SK-N-SH (cell line): ENCODE measurements at regions not wholly inside any gene's neighbourhood (a gene's known extent, or its start where the extent isn't known, plus 50 kb on each side); places are given as distances from the start of the nearest gene placed in this dataset.

Experiments
- CTCF ChIA-PET: fragments of 300-600, 350-600 bp; formaldehyde crosslinking; extraction: SDS; loops from one replicate; lab custom pipeline; 2021; lab: Yijun Ruan, JAX
- POLR2A ChIA-PET: fragments of 350-600 bp; sonication (Branson Sonifier 250); formaldehyde crosslinking; extraction: SDS; loops from one replicate; lab custom pipeline; 2020; ENCODE audit warnings: antibody characterized with exemption, inconsistent platforms; lab: Yijun Ruan, JAX
- DNase-seq: peaks from one replicate; pipeline ENCODE4 v3.0.0; 2012
- H2AFZ ChIP-seq: fragments of 200-600 bp; sonication (generic); 2 replicates; pipeline ENCODE4 v1.8.1; 2016; ENCODE audit warnings: antibody characterized with exemption, mild to moderate bottlenecking, low read depth
- H3F3A ChIP-seq: fragments of 200-600 bp; sonication (generic); replicated peaks from 2 replicates; pipeline ENCODE3; 2016; ENCODE audit warnings: antibody characterized with exemption, mild to moderate bottlenecking; ENCODE audit not compliant: insufficient read depth
- H3K27ac ChIP-seq, 2 experiments: fragments of 200-500 bp in 1 of 2; fragments of 200-600 bp in 1 of 2; sonication (Bioruptor generic) in 1 of 2; sonication (generic), shearing (Covaris generic) in 1 of 2; 2 replicates each; pipeline versions ENCODE4 v1.5.1 to v1.6.1; 2014 to 2016; ENCODE audit warnings: low read depth in 2 of 2, inconsistent platforms in 1 of 2, low read length in 1 of 2, mild to moderate bottlenecking in 1 of 2, mixed read lengths in 1 of 2
- H3K27me3 ChIP-seq: fragments of 200-600 bp; sonication (generic), shearing (Covaris generic); 2 replicates; pipeline ENCODE4 v1.6.1; 2016; ENCODE audit warnings: mixed run types; ENCODE audit not compliant: insufficient read depth
- H3K36me3 ChIP-seq, 2 experiments: fragments of 200-500 bp in 1 of 2; fragments of 200-600 bp in 1 of 2; sonication (Bioruptor generic) in 1 of 2; sonication (generic) in 1 of 2; replicated peaks in 1 of 2; 2 replicates each; pipeline versions ENCODE3 to v1.5.1; 2014 to 2016; ENCODE audit warnings: low read length in 1 of 2, mild to moderate bottlenecking in 1 of 2; ENCODE audit not compliant: insufficient read depth in 2 of 2, control insufficient read depth in 1 of 2
- H3K4me1 ChIP-seq, 2 experiments: fragments of 200-500 bp in 1 of 2; fragments of 200-600 bp in 1 of 2; sonication (Bioruptor generic) in 1 of 2; sonication (generic), shearing (Covaris generic) in 1 of 2; 2 replicates each; pipeline versions ENCODE4 v1.5.1 to v1.6.1; 2014 to 2016; ENCODE audit warnings: low read depth in 1 of 2, low read length in 1 of 2, mixed run types in 1 of 2; ENCODE audit not compliant: insufficient read depth in 2 of 2, control insufficient read depth in 1 of 2
- H3K4me2 ChIP-seq: fragments of 200-600 bp; sonication (generic), shearing (Covaris generic); 2 replicates; pipeline ENCODE4 v1.6.1; 2017; ENCODE audit warnings: mixed run types
- H3K4me3 ChIP-seq, 2 experiments: fragments of 200-500 bp in 1 of 2; fragments of 200-600 bp in 1 of 2; sonication (Bioruptor generic) in 1 of 2; sonication (generic), shearing (Covaris generic) in 1 of 2; 2 replicates each; pipeline versions ENCODE4 v1.5.1 to v1.8.1; 2014 to 2016; ENCODE audit warnings: low read depth in 2 of 2, inconsistent platforms in 1 of 2, low read length in 1 of 2, mild to moderate bottlenecking in 1 of 2, mixed read lengths in 1 of 2, moderate library complexity in 1 of 2
- H3K79me2 ChIP-seq: fragments of 200-600 bp; sonication (generic); 2 replicates; pipeline ENCODE4 v1.8.1; 2017; ENCODE audit warnings: mild to moderate bottlenecking; ENCODE audit not compliant: insufficient read depth
- H3K9ac ChIP-seq: fragments of 200-600 bp; sonication (generic); 2 replicates; pipeline ENCODE4 v1.6.1; 2017; ENCODE audit warnings: mixed run types
- H3K9me2 ChIP-seq: fragments of 200-600 bp; sonication (generic); 2 replicates; pipeline ENCODE4 v1.6.1; 2017; ENCODE audit warnings: mixed run types
- H3K9me3 ChIP-seq: fragments of 200-600 bp; sonication (generic); 2 replicates; pipeline ENCODE4 v1.6.1; 2017; ENCODE audit warnings: mixed run types, mild to moderate bottlenecking, moderate library complexity
- H4K20me1 ChIP-seq: fragments of 200-600 bp; sonication (generic); 2 replicates; pipeline ENCODE4 v1.6.1; 2017; ENCODE audit warnings: mild to moderate bottlenecking, mixed run types; ENCODE audit not compliant: insufficient read depth
- CHD2 ChIP-seq: fragments of 150-350 bp; IDR thresholded peaks from 2 replicates; pipeline ENCODE4 v1.6.1; 2018; ENCODE audit warnings: low read length; ENCODE audit not compliant: partially characterized antibody
- EP300 ChIP-seq, 2 experiments: IDR thresholded peaks; 2 replicates each; pipeline versions ENCODE4 v1.4.0 to v1.6.1; 2012; ENCODE audit warnings: borderline replicate concordance in 1 of 2, low read depth in 1 of 2, low read length in 1 of 2
- FOSL2 ChIP-seq: IDR thresholded peaks from 2 replicates; pipeline ENCODE4 v1.4.0; 2012; ENCODE audit warnings: low read depth, mild to moderate bottlenecking, moderate library complexity, borderline replicate concordance
- FOXJ3 ChIP-seq: sonication (generic); formaldehyde crosslinking; IDR thresholded peaks from 2 replicates; pipeline ENCODE4 v1.5.1; 2020; ENCODE audit warnings: mild to moderate bottlenecking, missing genetic modification reagents
- GATA2 ChIP-seq: sonication (generic); formaldehyde crosslinking; IDR thresholded peaks from 2 replicates; pipeline ENCODE4 v1.5.0; 2020; ENCODE audit warnings: mild to moderate bottlenecking, missing genetic modification reagents
- MXI1 ChIP-seq: IDR thresholded peaks from 2 replicates; pipeline ENCODE4 v1.6.1; 2012; ENCODE audit warnings: mild to moderate bottlenecking, low read depth, low read length, improper control_type of control experiment
- POLR2AphosphoS5 ChIP-seq: IDR thresholded peaks from 2 replicates; pipeline ENCODE4 v1.6.1; 2012; ENCODE audit warnings: low read depth, low read length
- RFX5 ChIP-seq: IDR thresholded peaks from 2 replicates; pipeline ENCODE4 v1.6.1; 2012; ENCODE audit warnings: mild to moderate bottlenecking, improper control_type of control experiment, low read length
- TCF12 ChIP-seq: IDR thresholded peaks from 2 replicates; pipeline ENCODE4 v1.4.0; 2012
- TEAD4 ChIP-seq: IDR thresholded peaks from 2 replicates; pipeline ENCODE4 v1.4.0; 2012; ENCODE audit warnings: mild to moderate bottlenecking, borderline replicate concordance; ENCODE audit not compliant: insufficient read depth
- YY1 ChIP-seq: IDR thresholded peaks from 2 replicates; pipeline ENCODE4 v1.4.0; 2012; ENCODE audit warnings: low read depth, mild to moderate bottlenecking
- WGBS: methylation state at CpG from one replicate; pipeline ENCODE4 v1.1.6; 2017; ENCODE audit warnings: low lambda C conversion rate; 5-methylcytosine and 5-hydroxymethylcytosine counted together
- TF ChIP-seq, protein P1 (sequence below): fragments of 200-600 bp; sonication (generic); IDR thresholded peaks from 2 replicates; pipeline ENCODE4 v1.6.1; 2017; ENCODE audit warnings: antibody characterized with exemption, mild to moderate bottlenecking, moderate library complexity
- TF ChIP-seq, protein P2 (sequence below): IDR thresholded peaks from 2 replicates; pipeline ENCODE4 v1.4.0; 2012; ENCODE audit warnings: low read depth
- TF ChIP-seq, protein P3 (sequence below): IDR thresholded peaks from 2 replicates; pipeline ENCODE4 v1.4.0; 2012; ENCODE audit warnings: low read depth, borderline replicate concordance

DNA sequence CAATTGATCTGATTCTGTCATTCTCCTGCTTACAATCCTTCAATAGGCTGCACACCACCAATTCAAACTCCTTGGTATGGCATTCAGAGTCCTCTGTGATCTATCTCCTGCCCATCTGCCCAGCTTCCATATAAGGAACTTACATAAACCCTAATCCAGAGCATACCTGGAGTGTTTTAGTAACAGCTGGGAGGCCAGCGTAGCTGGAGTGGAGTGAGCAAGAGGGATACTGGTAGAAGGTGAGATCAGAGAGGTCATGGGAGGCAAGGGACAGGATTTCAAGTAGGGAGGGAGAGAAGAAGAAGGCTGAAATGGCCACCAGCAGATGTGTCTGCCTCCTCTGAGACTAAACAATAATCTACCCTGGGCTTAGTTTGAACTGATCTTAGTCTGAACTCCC is 288.5 kb downstream of the MEF2C start (continued):
- TF ChIP-seq, protein P1, sequence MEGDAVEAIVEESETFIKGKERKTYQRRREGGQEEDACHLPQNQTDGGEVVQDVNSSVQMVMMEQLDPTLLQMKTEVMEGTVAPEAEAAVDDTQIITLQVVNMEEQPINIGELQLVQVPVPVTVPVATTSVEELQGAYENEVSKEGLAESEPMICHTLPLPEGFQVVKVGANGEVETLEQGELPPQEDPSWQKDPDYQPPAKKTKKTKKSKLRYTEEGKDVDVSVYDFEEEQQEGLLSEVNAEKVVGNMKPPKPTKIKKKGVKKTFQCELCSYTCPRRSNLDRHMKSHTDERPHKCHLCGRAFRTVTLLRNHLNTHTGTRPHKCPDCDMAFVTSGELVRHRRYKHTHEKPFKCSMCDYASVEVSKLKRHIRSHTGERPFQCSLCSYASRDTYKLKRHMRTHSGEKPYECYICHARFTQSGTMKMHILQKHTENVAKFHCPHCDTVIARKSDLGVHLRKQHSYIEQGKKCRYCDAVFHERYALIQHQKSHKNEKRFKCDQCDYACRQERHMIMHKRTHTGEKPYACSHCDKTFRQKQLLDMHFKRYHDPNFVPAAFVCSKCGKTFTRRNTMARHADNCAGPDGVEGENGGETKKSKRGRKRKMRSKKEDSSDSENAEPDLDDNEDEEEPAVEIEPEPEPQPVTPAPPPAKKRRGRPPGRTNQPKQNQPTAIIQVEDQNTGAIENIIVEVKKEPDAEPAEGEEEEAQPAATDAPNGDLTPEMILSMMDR: no peak

DNA sequence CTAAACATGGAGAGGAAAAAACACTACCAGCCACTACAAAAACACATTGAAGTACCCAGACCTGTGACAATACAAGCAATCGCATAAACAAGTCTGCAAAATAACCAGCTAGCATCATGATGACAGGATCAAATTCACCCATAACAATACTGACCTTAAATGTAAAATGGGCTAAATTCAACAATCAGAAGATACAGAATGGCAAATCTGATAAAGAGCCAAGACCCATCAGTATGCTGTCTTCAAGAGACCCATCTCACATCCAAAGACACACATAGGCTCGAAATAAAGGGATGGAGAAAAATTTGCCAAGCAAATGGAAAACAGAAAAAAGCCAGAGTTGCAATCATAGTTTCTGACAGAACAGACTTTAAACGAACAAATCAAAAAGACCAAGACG is 294.4 kb downstream of the MEF2C start:
- no peak for TF ChIP-seq EP300 (IDR thresholded peaks at IDR 0.05; ENCODE audit: borderline replicate concordance in 1 of 2, low read depth in 1 of 2, low read length in 1 of 2)
- TF ChIP-seq FOSL2: no peak
- TF ChIP-seq CHD2: no peak
- no peak for TF ChIP-seq TEAD4
- TF ChIP-seq, protein P1: no peak
- no peak for TF ChIP-seq RFX5
- TF ChIP-seq TCF12: no peak
- no peak for TF ChIP-seq FOXJ3 (CRISPR knock-in tag)
- TF ChIP-seq YY1: no peak
- TF ChIP-seq GATA2 (CRISPR knock-in tag): no peak
- TF ChIP-seq POLR2AphosphoS5: no peak
- TF ChIP-seq MXI1: no peak
- TF ChIP-seq, protein P2, sequence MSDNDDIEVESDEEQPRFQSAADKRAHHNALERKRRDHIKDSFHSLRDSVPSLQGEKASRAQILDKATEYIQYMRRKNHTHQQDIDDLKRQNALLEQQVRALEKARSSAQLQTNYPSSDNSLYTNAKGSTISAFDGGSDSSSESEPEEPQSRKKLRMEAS: no peak
- TF ChIP-seq, protein P3, sequence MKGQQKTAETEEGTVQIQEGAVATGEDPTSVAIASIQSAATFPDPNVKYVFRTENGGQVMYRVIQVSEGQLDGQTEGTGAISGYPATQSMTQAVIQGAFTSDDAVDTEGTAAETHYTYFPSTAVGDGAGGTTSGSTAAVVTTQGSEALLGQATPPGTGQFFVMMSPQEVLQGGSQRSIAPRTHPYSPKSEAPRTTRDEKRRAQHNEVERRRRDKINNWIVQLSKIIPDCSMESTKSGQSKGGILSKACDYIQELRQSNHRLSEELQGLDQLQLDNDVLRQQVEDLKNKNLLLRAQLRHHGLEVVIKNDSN: no peak
- H3K4me2 ChIP-seq: no peak overlapping the region
- POLR2A ChIA-PET: no interaction called here
- H3K27ac ChIP-seq: no peak overlapping the region
- no peaks in the 10 kb centered on the region for H3F3A ChIP-seq
- 7% methylated on average over 4 of the region's 4 CpGs for whole genome bisulfite sequencing
- no peak overlapping the region for H3K4me3 ChIP-seq
- H4K20me1 ChIP-seq: no peaks in the 10 kb centered on the region
- H3K79me2 ChIP-seq: no peaks in the 10 kb centered on the region
- H3K9me2 ChIP-seq: no peaks in the 10 kb centered on the region
- no peak overlapping the region for H3K9ac ChIP-seq
- no peak for DNase-seq
- no peaks in the 10 kb centered on the region for H3K4me1 ChIP-seq
- H2AFZ ChIP-seq: no peak overlapping the region
- no peaks in the 10 kb centered on the region for H3K27me3 ChIP-seq
- H3K36me3 ChIP-seq: no peaks in the 10 kb centered on the region
- CTCF ChIA-PET: no interaction called here
- no peaks in the 10 kb centered on the region for H3K9me3 ChIP-seq
